Transverse colon (tissue), 4 donors: ENCODE measurements at regions not wholly inside any gene's neighbourhood (a gene's known extent, or its start where the extent isn't known, plus 50 kb on each side); places are given as distances from the start of the nearest gene placed in this dataset.

ENCODE experiments used
- EP300 ChIP-seq: sonication (generic); formaldehyde crosslinking; IDR thresholded peaks from one replicate; pipeline ENCODE4 v1.6.1; 2017; ENCODE audit warnings: antibody characterized with exemption, low read depth
- POLR2A ChIP-seq: fragments of 450-650 bp; IDR thresholded peaks from one replicate; pipeline ENCODE4 v1.6.1; 2016; ENCODE audit warnings: antibody characterized with exemption, mild to moderate bottlenecking, moderate library complexity
- POLR2AphosphoS5 ChIP-seq, 3 donors: sonication (generic); formaldehyde crosslinking; IDR thresholded peaks; one replicate each; pipeline ENCODE4 v1.6.1; 2016; ENCODE audit warnings: antibody characterized with exemption in 3 of 3
- TF ChIP-seq, protein P1 (sequence below), 5 experiments: fragments of 200-600 bp in 3 of 5; fragments of 450-650 bp in 2 of 5; sonication (generic) in 3 of 5; IDR thresholded peaks; 1 replicate in 2 of 5; 2 replicates in 3 of 5; pipeline ENCODE4 v1.5.1; 2016 to 2017; ENCODE audit warnings: antibody characterized with exemption in 5 of 5, inconsistent platforms in 3 of 5, mild to moderate bottlenecking in 2 of 5, moderate library complexity in 1 of 5

DNA sequence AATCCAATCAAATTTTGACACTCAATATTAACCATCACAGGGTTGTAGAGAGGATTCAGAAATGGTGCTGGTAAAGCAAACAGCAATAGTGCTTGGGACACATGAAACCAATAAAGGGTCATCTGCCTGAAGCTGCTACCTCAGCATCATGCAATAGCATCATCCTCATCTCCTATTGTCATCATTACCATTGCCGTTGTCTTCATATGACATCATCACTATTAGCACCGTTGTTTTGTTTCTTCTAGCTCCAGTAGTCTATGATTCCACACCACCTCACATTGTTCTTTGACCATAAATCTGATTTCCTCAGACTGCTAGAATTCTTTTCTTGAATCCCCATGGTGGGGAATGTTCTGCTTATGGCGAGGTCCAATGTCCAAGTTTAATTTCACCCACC, 52.8 kb upstream of the GRK3 start:
- TF ChIP-seq, protein P1, sequence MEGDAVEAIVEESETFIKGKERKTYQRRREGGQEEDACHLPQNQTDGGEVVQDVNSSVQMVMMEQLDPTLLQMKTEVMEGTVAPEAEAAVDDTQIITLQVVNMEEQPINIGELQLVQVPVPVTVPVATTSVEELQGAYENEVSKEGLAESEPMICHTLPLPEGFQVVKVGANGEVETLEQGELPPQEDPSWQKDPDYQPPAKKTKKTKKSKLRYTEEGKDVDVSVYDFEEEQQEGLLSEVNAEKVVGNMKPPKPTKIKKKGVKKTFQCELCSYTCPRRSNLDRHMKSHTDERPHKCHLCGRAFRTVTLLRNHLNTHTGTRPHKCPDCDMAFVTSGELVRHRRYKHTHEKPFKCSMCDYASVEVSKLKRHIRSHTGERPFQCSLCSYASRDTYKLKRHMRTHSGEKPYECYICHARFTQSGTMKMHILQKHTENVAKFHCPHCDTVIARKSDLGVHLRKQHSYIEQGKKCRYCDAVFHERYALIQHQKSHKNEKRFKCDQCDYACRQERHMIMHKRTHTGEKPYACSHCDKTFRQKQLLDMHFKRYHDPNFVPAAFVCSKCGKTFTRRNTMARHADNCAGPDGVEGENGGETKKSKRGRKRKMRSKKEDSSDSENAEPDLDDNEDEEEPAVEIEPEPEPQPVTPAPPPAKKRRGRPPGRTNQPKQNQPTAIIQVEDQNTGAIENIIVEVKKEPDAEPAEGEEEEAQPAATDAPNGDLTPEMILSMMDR (IDR thresholded peaks at IDR 0.05), result no peak
- TF ChIP-seq POLR2AphosphoS5 (IDR thresholded peaks at IDR 0.05), result no peak
- TF ChIP-seq POLR2A, result no peak
- no peak for TF ChIP-seq EP300
